ENCODE measurements at regions not wholly inside any gene's neighbourhood (a gene's known extent, or its start where the extent isn't known, plus 50 kb on each side); places are given as distances from the start of the nearest gene placed in this dataset.

DNA sequence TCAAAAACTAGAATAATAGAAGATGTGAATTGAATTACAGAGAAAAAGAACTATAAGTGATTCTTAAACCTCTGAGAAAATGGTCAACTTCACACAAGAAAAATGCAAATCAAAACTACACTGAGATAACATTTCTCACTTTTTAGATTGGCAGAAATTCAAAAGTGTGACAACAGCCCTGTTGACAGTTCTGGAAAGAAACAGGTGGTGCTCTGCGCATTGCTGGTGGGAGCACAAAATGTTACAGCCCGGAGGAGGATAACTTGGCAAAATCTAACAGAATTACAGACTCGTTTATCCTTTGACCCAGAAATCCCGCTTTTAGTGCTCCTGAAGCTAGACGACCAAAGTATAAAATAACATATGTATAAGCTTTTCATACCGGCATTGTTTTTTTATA lies 222.5 kb upstream of the CNTN1 start:
- H3K9ac ChIP-seq (ENCODE audit: extremely low read depth, insufficient read length, low read length), result no peak overlapping the region
- H4K8ac ChIP-seq (replicated peaks; ENCODE audit: insufficient read length, low read depth, low read length), result no peak overlapping the region
- no peaks in the 10 kb centered on the region for H4K20me1 ChIP-seq (ENCODE audit: control insufficient read depth, insufficient read depth, insufficient read length)
- peaks cover 2% of the 10 kb centered on the region; the same call in 1 of the 2 replicates for H3K4me1 ChIP-seq (ENCODE audit: insufficient read depth, low read length)
- no peaks in the 10 kb centered on the region for H3K36me3 Mint-ChIP-seq (ENCODE audit: insufficient read depth in 1 of 3, low read depth in 3 of 3)
- H4K5ac ChIP-seq (ENCODE audit: insufficient read length, low read depth, low read length), result no peak overlapping the region
- no peaks in the 10 kb centered on the region for H3K79me1 ChIP-seq (ENCODE audit: insufficient read depth, low read depth, low read length, poor library complexity, severe bottlenecking)
- no CpG with 5 or more reads among the region's 6 CpGs for WGBS (ENCODE audit: extremely low coverage, insufficient read length, low lambda C conversion rate)
- H3K9me3 ChIP-seq (ENCODE audit: control insufficient read depth, low read depth, low read length), result no peaks in the 10 kb centered on the region
- H2BK15ac ChIP-seq (ENCODE audit: low read depth, low read length), result no peak overlapping the region
- H3K9me3 Mint-ChIP-seq, result no peaks in the 10 kb centered on the region
- H3K23me2 ChIP-seq (ENCODE audit: insufficient read length, low read depth, low read length, poor library complexity, severe bottlenecking), result no peaks in the 10 kb centered on the region
- no peak overlapping the region for H3K27ac ChIP-seq (ENCODE audit: insufficient read length, low read depth, low read length)
- no peak overlapping the region for H3K18ac ChIP-seq (ENCODE audit: insufficient read length, low read depth, low read length)
- H3K23ac ChIP-seq (ENCODE audit: insufficient read length, low read depth, low read length), result no peak overlapping the region
- H2AK5ac ChIP-seq (ENCODE audit: insufficient read length, low read length), result no peak overlapping the region
- H3K27me3 Mint-ChIP-seq (ENCODE audit: low read depth), result no peaks in the 10 kb centered on the region
- H2AFZ ChIP-seq (ENCODE audit: low read length), result no peak overlapping the region
- no peak overlapping the region for H3K4ac ChIP-seq (ENCODE audit: low read depth, low read length)
- H4K91ac ChIP-seq (ENCODE audit: insufficient read length, low read depth, low read length), result no peak overlapping the region
- TF ChIP-seq, protein P1, sequence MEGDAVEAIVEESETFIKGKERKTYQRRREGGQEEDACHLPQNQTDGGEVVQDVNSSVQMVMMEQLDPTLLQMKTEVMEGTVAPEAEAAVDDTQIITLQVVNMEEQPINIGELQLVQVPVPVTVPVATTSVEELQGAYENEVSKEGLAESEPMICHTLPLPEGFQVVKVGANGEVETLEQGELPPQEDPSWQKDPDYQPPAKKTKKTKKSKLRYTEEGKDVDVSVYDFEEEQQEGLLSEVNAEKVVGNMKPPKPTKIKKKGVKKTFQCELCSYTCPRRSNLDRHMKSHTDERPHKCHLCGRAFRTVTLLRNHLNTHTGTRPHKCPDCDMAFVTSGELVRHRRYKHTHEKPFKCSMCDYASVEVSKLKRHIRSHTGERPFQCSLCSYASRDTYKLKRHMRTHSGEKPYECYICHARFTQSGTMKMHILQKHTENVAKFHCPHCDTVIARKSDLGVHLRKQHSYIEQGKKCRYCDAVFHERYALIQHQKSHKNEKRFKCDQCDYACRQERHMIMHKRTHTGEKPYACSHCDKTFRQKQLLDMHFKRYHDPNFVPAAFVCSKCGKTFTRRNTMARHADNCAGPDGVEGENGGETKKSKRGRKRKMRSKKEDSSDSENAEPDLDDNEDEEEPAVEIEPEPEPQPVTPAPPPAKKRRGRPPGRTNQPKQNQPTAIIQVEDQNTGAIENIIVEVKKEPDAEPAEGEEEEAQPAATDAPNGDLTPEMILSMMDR (conservative IDR thresholded peaks at IDR 0.05), result no peak
- H3K4me3 Mint-ChIP-seq, result no peak overlapping the region
- no peak overlapping the region for H2BK20ac ChIP-seq (ENCODE audit: low read depth, low read length, poor library complexity, severe bottlenecking)
- no peak overlapping the region for H2BK5ac ChIP-seq (ENCODE audit: insufficient read length, low read length)
- H3K14ac ChIP-seq (ENCODE audit: insufficient read depth, low read length), result no peak overlapping the region
- H3K79me2 ChIP-seq (ENCODE audit: insufficient read depth, low read length), result no peaks in the 10 kb centered on the region
- no peak overlapping the region for H2BK120ac ChIP-seq (ENCODE audit: low read depth, low read length, poor library complexity, severe bottlenecking)
- no peak overlapping the region for H3K4me2 ChIP-seq (ENCODE audit: insufficient read depth, insufficient read length, low read length)
- H3K27ac Mint-ChIP-seq, result no peak overlapping the region
- no peaks in the 10 kb centered on the region for H3K27me3 ChIP-seq (ENCODE audit: insufficient read depth, low read length)
- H3K56ac ChIP-seq (ENCODE audit: insufficient read length, low read depth, low read length), result no peak overlapping the region
- no peak for DNase-seq
- H2BK12ac ChIP-seq (ENCODE audit: insufficient read length, low read depth, low read length), result no peak overlapping the region
- H3K4me1 Mint-ChIP-seq, result peaks cover 17 to 19% of the 10 kb centered on the region in 2 experiments
- H3T11ph ChIP-seq (ENCODE audit: low read length), result no peak overlapping the region

All from H9 (cell line).